ENCODE measurements at regions not wholly inside any gene's neighbourhood (a gene's known extent, or its start where the extent isn't known, plus 50 kb on each side); places are given as distances from the start of the nearest gene placed in this dataset.

DNA sequence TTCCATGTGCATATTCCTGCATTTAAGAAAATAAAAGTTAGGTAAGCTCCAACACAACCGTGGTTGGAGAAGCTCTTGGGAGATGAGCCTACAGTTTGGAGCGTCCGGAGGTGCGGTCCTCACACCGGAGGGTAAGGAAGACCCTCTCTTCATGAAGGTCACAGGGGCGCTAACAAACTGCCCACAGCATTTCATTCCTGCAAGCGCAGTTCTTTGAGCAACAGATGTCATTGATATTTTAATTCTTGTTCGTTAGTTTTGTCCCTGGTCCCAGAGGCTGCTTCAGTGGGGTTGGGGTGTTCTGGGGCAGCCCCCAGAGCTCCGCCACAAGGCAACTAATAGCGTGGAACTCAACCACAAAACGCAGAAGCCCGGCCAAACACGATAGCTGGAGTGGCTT is 376.2 kb downstream of the IRX2 start:
- no peak for DNase-seq (ENCODE audit: low spot score)
- Histone ChIP-seq H3K9me3 (no peaks in the 10 kb centered on the region), H3K4me3 (no peak overlapping the region), H3K36me3 (no peaks in the 10 kb centered on the region), H3K27ac (no peak overlapping the region), H3K27me3 (no peaks in the 10 kb centered on the region), H3K4me1 (no peaks in the 10 kb centered on the region)
- TF ChIP-seq, protein P1, sequence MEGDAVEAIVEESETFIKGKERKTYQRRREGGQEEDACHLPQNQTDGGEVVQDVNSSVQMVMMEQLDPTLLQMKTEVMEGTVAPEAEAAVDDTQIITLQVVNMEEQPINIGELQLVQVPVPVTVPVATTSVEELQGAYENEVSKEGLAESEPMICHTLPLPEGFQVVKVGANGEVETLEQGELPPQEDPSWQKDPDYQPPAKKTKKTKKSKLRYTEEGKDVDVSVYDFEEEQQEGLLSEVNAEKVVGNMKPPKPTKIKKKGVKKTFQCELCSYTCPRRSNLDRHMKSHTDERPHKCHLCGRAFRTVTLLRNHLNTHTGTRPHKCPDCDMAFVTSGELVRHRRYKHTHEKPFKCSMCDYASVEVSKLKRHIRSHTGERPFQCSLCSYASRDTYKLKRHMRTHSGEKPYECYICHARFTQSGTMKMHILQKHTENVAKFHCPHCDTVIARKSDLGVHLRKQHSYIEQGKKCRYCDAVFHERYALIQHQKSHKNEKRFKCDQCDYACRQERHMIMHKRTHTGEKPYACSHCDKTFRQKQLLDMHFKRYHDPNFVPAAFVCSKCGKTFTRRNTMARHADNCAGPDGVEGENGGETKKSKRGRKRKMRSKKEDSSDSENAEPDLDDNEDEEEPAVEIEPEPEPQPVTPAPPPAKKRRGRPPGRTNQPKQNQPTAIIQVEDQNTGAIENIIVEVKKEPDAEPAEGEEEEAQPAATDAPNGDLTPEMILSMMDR (IDR thresholded peaks at IDR 0.05) = no peak

DNA sequence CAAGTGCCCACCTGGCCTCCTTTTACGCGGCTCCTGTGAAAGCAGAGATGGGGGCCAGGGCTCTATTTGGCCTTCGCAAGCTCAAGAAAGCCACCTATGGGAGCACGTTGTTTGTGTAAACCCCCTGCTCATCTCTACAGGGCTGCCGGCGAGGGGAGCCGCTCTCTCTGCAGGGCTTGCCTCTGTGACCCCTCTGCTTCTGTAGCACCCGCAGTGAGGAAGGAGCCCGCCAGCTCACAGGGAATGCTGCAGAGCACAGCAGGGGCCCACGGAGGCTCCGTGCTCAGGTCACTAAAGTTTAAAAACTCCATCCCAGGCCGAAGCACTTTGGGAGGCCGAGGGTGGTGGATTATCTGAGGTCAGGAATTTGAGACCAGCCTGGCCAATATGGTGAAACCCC is 376.8 kb downstream of the IRX2 start:
- no peaks in the 10 kb centered on the region for H3K9me3 ChIP-seq
- TF ChIP-seq, protein P1 (IDR thresholded peaks at IDR 0.05) = no peak

DNA sequence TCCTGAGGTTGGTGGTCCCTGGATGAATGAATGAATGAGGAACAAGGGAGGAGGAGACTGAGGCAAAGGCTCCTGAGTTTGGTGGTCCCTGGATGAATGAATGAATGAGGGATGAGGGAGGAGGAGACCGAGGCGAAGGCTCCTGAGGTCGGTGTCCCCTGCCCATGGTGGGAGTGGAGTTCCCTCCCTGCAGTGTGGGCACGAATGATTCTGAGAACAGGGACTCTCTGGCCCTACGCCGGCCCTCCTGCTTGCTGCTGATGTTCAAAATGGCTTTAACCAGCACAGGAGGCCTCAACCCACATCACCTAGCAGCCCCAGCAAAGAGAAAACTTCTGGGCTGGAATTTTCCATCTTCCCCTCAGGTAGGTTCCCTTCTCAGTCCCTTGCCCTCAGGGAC is 377.8 kb downstream of the IRX2 start:
- DNase-seq (ENCODE audit: low spot score) = no peak
- Histone ChIP-seq H3K4me1 (no peaks in the 10 kb centered on the region), H3K36me3 (no peaks in the 10 kb centered on the region), H3K27ac (no peak overlapping the region), H3K27me3 (no peaks in the 10 kb centered on the region), H3K4me3 (no peak overlapping the region), H3K9me3 (no peaks in the 10 kb centered on the region)
- TF ChIP-seq, protein P1 (IDR thresholded peaks at IDR 0.05) = no peak

More for the DNA sequence above, 376.8 kb downstream of the IRX2 start:
- Histone ChIP-seq H3K36me3 (no peaks in the 10 kb centered on the region), H3K4me1 (no peaks in the 10 kb centered on the region), H3K4me3 (no peak overlapping the region), H3K27ac (no peak overlapping the region), H3K27me3 (no peaks in the 10 kb centered on the region)
- DNase-seq (ENCODE audit: low spot score) = peak; percentile 43

DNA sequence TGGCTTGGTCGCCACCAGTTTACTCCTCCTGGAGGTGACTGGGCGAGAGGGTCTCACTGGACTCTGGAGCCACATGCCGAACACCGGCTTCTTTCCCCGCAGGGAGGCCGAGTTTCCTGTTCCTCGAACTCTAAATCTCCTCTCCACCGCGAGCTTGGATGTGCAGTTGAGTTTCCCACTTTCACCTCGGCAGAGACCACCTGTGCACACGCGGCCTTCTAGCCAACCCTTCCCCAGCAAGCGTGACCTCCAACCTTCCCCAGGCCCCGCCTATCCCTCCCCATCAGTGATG is 380.1 kb downstream of the IRX2 start:
- Histone ChIP-seq H3K27ac (no peak overlapping the region), H3K4me3 (no peak overlapping the region), H3K27me3 (no peaks in the 10 kb centered on the region), H3K4me1 (no peaks in the 10 kb centered on the region), H3K9me3 (no peaks in the 10 kb centered on the region), H3K36me3 (no peaks in the 10 kb centered on the region)
- DNase-seq (ENCODE audit: low spot score) = no peak
- TF ChIP-seq, protein P1 (IDR thresholded peaks at IDR 0.05) = no peak

DNA sequence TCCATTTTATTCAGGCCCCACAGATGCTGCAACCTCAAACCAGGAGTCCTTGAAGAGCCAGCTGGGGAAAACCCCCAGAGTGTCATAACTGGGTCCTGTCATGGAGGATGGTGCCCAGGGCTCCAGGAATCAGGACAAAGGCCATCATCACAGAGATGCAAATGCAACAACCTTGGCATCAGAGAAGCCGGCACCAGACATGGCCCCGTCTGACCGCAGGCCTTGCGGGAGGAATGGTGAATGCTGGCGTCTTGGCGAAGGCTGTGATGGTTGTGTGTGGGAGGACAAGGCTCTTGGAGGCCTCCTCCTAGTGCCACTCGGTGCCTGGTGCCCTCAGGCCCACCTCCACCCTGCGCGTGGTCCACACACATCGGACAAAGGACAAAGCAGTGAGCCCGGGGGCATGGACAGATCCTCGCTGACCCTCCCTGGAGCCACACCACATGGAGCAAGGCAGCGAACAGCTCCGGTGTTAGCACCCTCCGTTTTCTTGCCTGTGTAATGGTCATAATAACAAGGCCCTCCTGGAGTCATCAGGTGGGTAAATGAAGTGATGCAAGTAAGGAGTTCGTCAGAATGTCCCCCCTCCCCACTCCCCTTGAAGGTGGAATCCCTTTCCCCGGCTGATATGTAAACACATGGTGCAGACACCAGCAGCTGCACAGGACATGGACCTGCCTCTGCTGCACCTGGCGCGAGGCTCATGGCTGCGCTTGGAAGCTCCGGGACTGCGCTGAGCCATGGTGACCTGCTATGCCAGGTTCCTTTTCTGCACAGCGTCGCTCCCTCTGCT is 380.7 kb downstream of the IRX2 start:
- peaks cover 0 to 2% of the 10 kb centered on the region in 2 donors for H3K9me3 ChIP-seq
- DNase-seq (ENCODE audit: low spot score) = peak; percentile 53
- H3K27ac ChIP-seq = no peak overlapping the region
- H3K4me1 ChIP-seq = no peaks in the 10 kb centered on the region
- H3K4me3 ChIP-seq = no peak overlapping the region
- TF ChIP-seq, protein P1 (IDR thresholded peaks at IDR 0.05) = no peak
- no peaks in the 10 kb centered on the region for H3K27me3 ChIP-seq
- no peaks in the 10 kb centered on the region for H3K36me3 ChIP-seq

DNA sequence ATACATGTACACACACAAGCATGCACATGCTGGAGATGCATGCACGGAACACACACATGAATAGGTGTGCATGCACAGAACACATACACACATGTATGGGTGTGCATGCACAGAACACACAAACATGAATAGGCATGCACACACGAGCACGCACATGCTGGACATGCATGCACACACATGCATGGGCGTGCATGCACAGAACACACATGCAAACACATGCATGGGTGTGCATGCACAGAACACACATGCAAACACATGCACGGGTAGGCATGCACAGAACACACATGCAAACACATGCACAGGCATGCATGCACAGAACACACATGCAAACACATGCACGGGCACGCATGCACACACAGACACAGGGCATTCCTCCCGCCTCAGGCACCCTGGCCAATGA is 382.3 kb downstream of the IRX2 start:
- no peak overlapping the region for H3K4me3 ChIP-seq
- H3K36me3 ChIP-seq = no peaks in the 10 kb centered on the region
- no peak for DNase-seq (ENCODE audit: low spot score)
- no peak overlapping the region for H3K27ac ChIP-seq
- H3K27me3 ChIP-seq = no peaks in the 10 kb centered on the region
- H3K4me1 ChIP-seq = no peaks in the 10 kb centered on the region
- TF ChIP-seq, protein P1 (IDR thresholded peaks at IDR 0.05) = no peak
- peaks cover 0 to 12% of the 10 kb centered on the region in 2 donors for H3K9me3 ChIP-seq
